ENCODE measurements at regions not wholly inside any gene's neighbourhood (a gene's known extent, or its start where the extent isn't known, plus 50 kb on each side); places are given as distances from the start of the nearest gene placed in this dataset.

- H3K4me3 ChIP-seq: no peak overlapping the region
- no peak overlapping the region for H3K27ac ChIP-seq
- H3K9ac ChIP-seq: no peak overlapping the region
- H3K4me2 ChIP-seq: no peak overlapping the region
- no peaks in the 10 kb centered on the region for H3K4me1 ChIP-seq
- H3K9me3 ChIP-seq (replicated peaks in 1 of 11): no peaks in the 10 kb centered on the region
- no peaks in the 10 kb centered on the region for H3K36me3 ChIP-seq
- no peak for TF ChIP-seq Cebpa-rat (IDR thresholded peaks at IDR 0.05)
- no peaks in the 10 kb centered on the region for H3K27me3 ChIP-seq
- no peaks in the 10 kb centered on the region for H4K20me1 ChIP-seq
These were observed 287.2 kb downstream of the RNF144B start for GRCh38 chr6:18674346-18674745.

GRCh38 chr6:18675881-18676280 lies 288.7 kb downstream of the RNF144B start:
- no peak overlapping the region for H3K27ac ChIP-seq
- no peak overlapping the region for H3K4me2 ChIP-seq
- no peaks in the 10 kb centered on the region for H4K20me1 ChIP-seq
- no peaks in the 10 kb centered on the region for H3K27me3 ChIP-seq
- H3K36me3 ChIP-seq: no peaks in the 10 kb centered on the region
- no peaks in the 10 kb centered on the region for H3K9me3 ChIP-seq (replicated peaks in 1 of 11)
- TF ChIP-seq Cebpa-rat (IDR thresholded peaks at IDR 0.05): no peak
- no peaks in the 10 kb centered on the region for H3K4me1 ChIP-seq
- H3K9ac ChIP-seq: no peak overlapping the region
- H3K4me3 ChIP-seq: no peak overlapping the region

GRCh38 chr6:18676548-18676947 lies 289.4 kb downstream of the RNF144B start:
- no peaks in the 10 kb centered on the region for H3K4me1 ChIP-seq
- no peaks in the 10 kb centered on the region for H4K20me1 ChIP-seq
- H3K27ac ChIP-seq: no peak overlapping the region
- TF ChIP-seq Cebpa-rat (IDR thresholded peaks at IDR 0.05): no peak
- no peak overlapping the region for H3K9ac ChIP-seq
- no peak overlapping the region for H3K4me2 ChIP-seq
- H3K36me3 ChIP-seq: no peaks in the 10 kb centered on the region
- no peaks in the 10 kb centered on the region for H3K9me3 ChIP-seq (replicated peaks in 1 of 11)
- H3K4me3 ChIP-seq: no peak overlapping the region
- no peaks in the 10 kb centered on the region for H3K27me3 ChIP-seq

- no peak overlapping the region for H3K9ac ChIP-seq
- H3K27ac ChIP-seq: no peak overlapping the region
- H3K36me3 ChIP-seq: no peaks in the 10 kb centered on the region
- H3K9me3 ChIP-seq (replicated peaks in 1 of 11): no peaks in the 10 kb centered on the region
- no peak overlapping the region for H3K4me2 ChIP-seq
- H3K4me1 ChIP-seq: no peaks in the 10 kb centered on the region
- no peak for TF ChIP-seq Cebpa-rat (IDR thresholded peaks at IDR 0.05)
- no peaks in the 10 kb centered on the region for H3K27me3 ChIP-seq
- H4K20me1 ChIP-seq: no peaks in the 10 kb centered on the region
- H3K4me3 ChIP-seq: no peak overlapping the region
These were observed 293.7 kb downstream of the RNF144B start for GRCh38 chr6:18680842-18681241.

- H3K9ac ChIP-seq: no peak overlapping the region
- no peaks in the 10 kb centered on the region for H3K4me1 ChIP-seq
- no peak overlapping the region for H3K4me3 ChIP-seq
- H3K27ac ChIP-seq: no peak overlapping the region
- no peaks in the 10 kb centered on the region for H3K9me3 ChIP-seq (replicated peaks in 1 of 11)
- H3K36me3 ChIP-seq: no peaks in the 10 kb centered on the region
- H3K4me2 ChIP-seq: no peak overlapping the region
- TF ChIP-seq Cebpa-rat (IDR thresholded peaks at IDR 0.05): no peak
- no peaks in the 10 kb centered on the region for H4K20me1 ChIP-seq
- no peaks in the 10 kb centered on the region for H3K27me3 ChIP-seq
These were observed 294.8 kb downstream of the RNF144B start for GRCh38 chr6:18681832-18682503.

- no peaks in the 10 kb centered on the region for H3K27me3 ChIP-seq
- H3K36me3 ChIP-seq: no peaks in the 10 kb centered on the region
- H3K4me1 ChIP-seq: no peaks in the 10 kb centered on the region
- no peak overlapping the region for H3K4me2 ChIP-seq
- H3K27ac ChIP-seq: no peak overlapping the region
- H4K20me1 ChIP-seq: no peaks in the 10 kb centered on the region
- no peak overlapping the region for H3K4me3 ChIP-seq
- no peaks in the 10 kb centered on the region for H3K9me3 ChIP-seq (replicated peaks in 1 of 11)
- no peak for TF ChIP-seq Cebpa-rat (IDR thresholded peaks at IDR 0.05)
- H3K9ac ChIP-seq: no peak overlapping the region
These were observed 297.2 kb downstream of the RNF144B start for GRCh38 chr6:18684343-18684742.

- Histone ChIP-seq H3K4me3 (no peak overlapping the region), H3K9me3 (replicated peaks in 1 of 11) (no peaks in the 10 kb centered on the region), H3K4me1 (no peaks in the 10 kb centered on the region)
These were observed 306.0 kb downstream of the RNF144B start for GRCh38 chr6:18692929-18693685.

GRCh38 chr6:18693881-18694280 lies 306.7 kb downstream of the RNF144B start:
- Histone ChIP-seq H3K27ac (no peak overlapping the region), H4K20me1 (no peaks in the 10 kb centered on the region), H3K9me3 (replicated peaks in 1 of 11) (no peaks in the 10 kb centered on the region), H3K4me2 (no peak overlapping the region), H3K36me3 (no peaks in the 10 kb centered on the region), H3K4me1 (no peaks in the 10 kb centered on the region), H3K27me3 (no peaks in the 10 kb centered on the region), H3K4me3 (no peak overlapping the region), H3K9ac (no peak overlapping the region)
- TF ChIP-seq Cebpa-rat (IDR thresholded peaks at IDR 0.05): no peak

More at GRCh38 chr6:18692929-18693685, 306.0 kb downstream of the RNF144B start:
- no peak overlapping the region for H3K27ac ChIP-seq
- TF ChIP-seq Cebpa-rat (IDR thresholded peaks at IDR 0.05): no peak
- no peak overlapping the region for H3K4me2 ChIP-seq
- no peak overlapping the region for H3K9ac ChIP-seq
- no peaks in the 10 kb centered on the region for H3K27me3 ChIP-seq
- no peaks in the 10 kb centered on the region for H4K20me1 ChIP-seq
- H3K36me3 ChIP-seq: no peaks in the 10 kb centered on the region

- H3K4me2 ChIP-seq: no peak overlapping the region
- H3K4me1 ChIP-seq: no peaks in the 10 kb centered on the region
- H3K9ac ChIP-seq: no peak overlapping the region
- no peaks in the 10 kb centered on the region for H3K9me3 ChIP-seq (replicated peaks in 1 of 11)
- no peak overlapping the region for H3K27ac ChIP-seq
- no peaks in the 10 kb centered on the region for H4K20me1 ChIP-seq
- no peaks in the 10 kb centered on the region for H3K36me3 ChIP-seq
- H3K4me3 ChIP-seq: no peak overlapping the region
- H3K27me3 ChIP-seq: no peaks in the 10 kb centered on the region
- no peak for TF ChIP-seq Cebpa-rat (IDR thresholded peaks at IDR 0.05)
These were observed 316.4 kb downstream of the RNF144B start for GRCh38 chr6:18703546-18703945.
